ENCODE measurements at regions not wholly inside any gene's neighbourhood (a gene's known extent, or its start where the extent isn't known, plus 50 kb on each side); places are given as distances from the start of the nearest gene placed in this dataset.

DNA sequence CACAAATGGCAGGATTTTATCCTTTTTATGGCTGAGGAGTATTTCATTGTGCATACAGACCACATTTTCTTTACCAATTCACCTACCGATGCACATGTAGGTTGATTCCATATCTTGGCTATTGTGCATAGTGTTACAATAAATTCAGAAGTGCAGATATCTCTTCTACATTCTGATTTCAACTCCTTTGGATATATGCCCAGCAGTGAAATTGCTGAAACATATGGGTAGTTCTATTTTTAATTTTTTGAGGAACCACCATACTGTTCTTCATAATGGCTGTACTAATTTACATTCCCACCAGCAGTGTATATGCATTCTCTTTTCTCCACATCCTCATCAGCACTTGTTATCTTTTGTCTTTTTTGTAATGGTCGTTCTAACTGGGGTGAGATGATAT is 1290.3 kb downstream of the XPNPEP1 start:
- Histone ChIP-seq H3K4me3 (no peak overlapping the region), H3K27ac (no peak overlapping the region)
- TF ChIP-seq, protein P1, sequence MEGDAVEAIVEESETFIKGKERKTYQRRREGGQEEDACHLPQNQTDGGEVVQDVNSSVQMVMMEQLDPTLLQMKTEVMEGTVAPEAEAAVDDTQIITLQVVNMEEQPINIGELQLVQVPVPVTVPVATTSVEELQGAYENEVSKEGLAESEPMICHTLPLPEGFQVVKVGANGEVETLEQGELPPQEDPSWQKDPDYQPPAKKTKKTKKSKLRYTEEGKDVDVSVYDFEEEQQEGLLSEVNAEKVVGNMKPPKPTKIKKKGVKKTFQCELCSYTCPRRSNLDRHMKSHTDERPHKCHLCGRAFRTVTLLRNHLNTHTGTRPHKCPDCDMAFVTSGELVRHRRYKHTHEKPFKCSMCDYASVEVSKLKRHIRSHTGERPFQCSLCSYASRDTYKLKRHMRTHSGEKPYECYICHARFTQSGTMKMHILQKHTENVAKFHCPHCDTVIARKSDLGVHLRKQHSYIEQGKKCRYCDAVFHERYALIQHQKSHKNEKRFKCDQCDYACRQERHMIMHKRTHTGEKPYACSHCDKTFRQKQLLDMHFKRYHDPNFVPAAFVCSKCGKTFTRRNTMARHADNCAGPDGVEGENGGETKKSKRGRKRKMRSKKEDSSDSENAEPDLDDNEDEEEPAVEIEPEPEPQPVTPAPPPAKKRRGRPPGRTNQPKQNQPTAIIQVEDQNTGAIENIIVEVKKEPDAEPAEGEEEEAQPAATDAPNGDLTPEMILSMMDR (IDR thresholded peaks at IDR 0.05): no peak
- no peak for DNase-seq (ENCODE audit: low spot score)

DNA sequence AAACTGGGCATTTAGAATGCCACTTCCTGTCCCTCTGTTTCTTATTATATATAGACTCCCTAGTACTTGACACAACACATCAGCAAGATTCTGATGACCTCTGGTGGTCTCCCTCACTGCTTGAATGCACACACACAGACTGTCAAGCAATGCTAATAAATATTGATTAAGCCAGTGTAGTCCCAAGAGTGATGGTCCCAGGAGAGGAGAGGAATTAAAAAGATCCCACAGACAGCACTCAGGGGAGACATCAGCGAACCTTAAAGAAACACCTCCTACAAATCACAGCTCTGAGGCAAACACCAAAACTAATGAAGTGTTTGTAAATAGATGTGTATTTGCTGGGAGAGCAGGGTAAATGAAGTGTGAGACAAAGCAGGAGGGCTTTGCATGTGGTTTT is 1291.2 kb downstream of the XPNPEP1 start:
- TF ChIP-seq, protein P1 (IDR thresholded peaks at IDR 0.05): no peak
- Histone ChIP-seq H3K4me3 (no peak overlapping the region), H3K27ac (no peak overlapping the region)
- DNase-seq (ENCODE audit: low spot score): no peak

DNA sequence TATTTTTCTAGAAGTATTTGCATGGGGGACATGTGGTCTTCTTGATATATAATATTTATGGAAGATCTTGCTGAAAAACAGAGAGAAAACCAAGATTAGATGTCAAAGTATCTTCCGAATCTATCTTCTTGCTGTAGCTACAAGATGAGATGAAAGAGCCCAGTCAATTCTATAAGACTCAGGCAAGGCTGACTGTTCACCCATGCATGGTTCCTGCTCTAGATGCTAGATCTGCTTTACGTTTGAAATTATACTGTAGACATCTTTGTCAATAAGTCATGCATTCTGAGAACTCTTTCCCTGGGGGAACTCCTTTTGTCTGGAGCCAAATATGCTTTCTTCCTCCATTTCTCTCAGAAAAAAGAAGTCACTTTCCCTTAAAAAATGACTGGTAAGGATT is 1292.0 kb downstream of the XPNPEP1 start:
- no peak for DNase-seq (ENCODE audit: low spot score)
- H3K27ac ChIP-seq: no peak overlapping the region
- TF ChIP-seq, protein P1 (IDR thresholded peaks at IDR 0.05): no peak
- H3K4me3 ChIP-seq: no peak overlapping the region

DNA sequence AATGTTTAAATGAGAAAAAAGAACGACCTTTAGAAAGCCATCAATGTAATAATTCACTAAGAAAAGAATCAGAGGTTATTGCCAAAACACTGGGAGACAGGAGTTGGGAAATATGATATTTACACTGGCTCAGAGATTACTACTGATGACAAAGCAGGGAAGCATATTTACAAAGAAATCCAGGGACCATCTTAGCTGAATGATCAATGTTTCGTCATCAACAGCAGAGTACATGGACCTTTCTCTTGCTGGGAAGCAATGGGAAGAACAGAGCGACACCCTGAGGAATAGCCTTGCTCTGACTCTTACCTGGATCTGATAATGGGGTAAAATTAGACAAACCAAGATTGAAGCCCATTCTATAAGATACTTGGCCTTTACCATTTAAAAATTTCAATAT is 1293.5 kb downstream of the XPNPEP1 start:
- Histone ChIP-seq H3K4me3 (no peak overlapping the region), H3K27ac (no peak overlapping the region)
- TF ChIP-seq, protein P1 (IDR thresholded peaks at IDR 0.05): no peak
- no peak for DNase-seq (ENCODE audit: low spot score)

DNA sequence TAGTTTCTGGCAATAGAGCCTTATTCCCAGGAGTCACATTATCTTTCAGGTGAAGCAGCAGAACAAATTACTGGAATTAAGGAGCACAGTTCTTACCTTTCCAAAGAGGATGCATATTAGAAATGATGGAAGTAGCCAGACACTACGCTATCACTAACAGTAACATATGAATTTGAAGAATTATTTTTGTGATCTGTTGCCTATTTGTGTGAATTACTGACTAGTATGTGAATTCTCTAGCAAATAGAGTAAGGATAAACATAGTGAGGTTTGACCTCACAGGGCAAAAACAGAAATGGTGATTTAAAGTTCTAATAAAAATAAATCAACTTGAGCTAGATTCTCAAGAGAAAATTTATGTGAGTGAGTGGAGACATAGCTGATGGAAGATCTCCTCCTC is 1299.3 kb downstream of the XPNPEP1 start:
- Histone ChIP-seq H3K27ac (no peak overlapping the region), H3K4me3 (no peak overlapping the region)
- TF ChIP-seq, protein P1 (IDR thresholded peaks at IDR 0.05): no peak
- no peak for DNase-seq (ENCODE audit: low spot score)

DNA sequence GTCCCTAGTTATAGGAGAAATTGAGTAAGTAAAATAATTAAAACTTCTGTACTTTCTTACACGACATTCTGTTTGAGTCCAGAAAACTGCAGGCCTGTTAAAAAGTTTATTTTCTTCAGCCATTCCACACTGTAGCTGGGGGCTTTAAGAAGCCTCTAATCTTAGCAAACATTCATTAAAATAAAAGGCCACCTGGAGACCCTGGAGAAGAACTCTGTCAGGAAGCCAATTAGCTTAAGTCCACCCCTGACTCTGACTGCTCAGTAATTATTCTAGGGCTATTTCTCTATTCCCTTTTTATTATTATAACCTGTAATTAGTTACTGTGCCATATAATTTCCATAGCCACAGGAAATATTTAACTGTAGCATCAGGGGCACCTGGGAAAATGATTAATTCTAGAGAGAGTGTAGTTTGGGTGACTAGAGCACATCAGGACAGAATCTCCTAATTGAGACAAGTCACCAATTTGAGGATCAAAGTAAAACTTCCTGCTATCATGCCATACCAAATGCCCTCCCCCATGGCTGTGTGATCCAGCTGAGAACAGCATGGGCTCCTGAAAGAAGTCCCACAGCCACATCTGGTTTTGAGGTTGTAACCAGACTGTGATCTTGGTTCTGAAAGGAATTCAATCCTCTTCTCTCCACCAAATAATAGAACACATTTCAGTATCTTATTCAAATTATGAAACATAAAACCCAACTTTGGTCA is 1302.3 kb downstream of the XPNPEP1 start:
- Histone ChIP-seq H3K27ac (no peak overlapping the region), H3K4me3 (no peak overlapping the region)
- DNase-seq (ENCODE audit: low spot score): no peak
- TF ChIP-seq, protein P1 (IDR thresholded peaks at IDR 0.05): no peak

DNA sequence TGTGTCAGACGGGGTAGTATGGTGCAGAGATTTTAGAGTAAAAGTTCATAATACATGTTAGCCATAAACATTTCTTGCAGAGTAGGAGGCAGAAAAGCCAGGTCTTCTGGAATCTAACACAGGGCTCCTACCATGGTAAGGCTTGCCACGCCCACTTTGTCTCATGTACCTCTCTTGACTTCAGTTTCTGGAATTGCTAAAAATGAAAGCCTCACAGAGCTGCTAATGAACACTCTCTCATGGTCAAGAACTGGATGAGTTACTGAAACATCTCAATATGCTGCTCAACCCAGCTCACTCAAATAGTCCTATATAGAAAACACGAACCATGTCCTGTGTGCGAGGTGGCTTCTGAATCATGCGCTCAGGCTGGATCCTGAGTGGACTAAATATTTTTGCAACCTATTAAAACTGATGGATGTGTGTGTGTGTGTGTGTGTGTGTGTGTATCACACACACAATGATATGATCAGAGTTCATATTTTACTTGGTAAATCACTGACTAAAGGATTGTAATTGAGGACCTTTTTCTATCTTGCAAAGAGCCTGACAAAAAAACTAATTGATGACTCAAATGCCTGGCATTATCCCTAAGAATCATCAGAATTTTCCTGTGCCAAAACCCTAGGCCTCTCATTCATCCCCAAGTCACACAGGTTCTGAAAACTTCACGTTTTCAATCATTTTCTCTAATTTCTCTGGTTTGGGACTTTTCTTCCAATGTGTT is 1306.6 kb downstream of the XPNPEP1 start:
- TF ChIP-seq, protein P1 (IDR thresholded peaks at IDR 0.05): no peak
- Histone ChIP-seq H3K4me3 (no peak overlapping the region), H3K27ac (no peak overlapping the region)
- no peak for DNase-seq (ENCODE audit: low spot score)
